ENCODE measurements at regions not wholly inside any gene's neighbourhood (a gene's known extent, or its start where the extent isn't known, plus 50 kb on each side); places are given as distances from the start of the nearest gene placed in this dataset.
"Not testable (repeated sequence)": the region's sequence is repeated elsewhere in the genome, so short reads cannot be mapped to it uniquely, and the experiment has no call there.

DNA sequence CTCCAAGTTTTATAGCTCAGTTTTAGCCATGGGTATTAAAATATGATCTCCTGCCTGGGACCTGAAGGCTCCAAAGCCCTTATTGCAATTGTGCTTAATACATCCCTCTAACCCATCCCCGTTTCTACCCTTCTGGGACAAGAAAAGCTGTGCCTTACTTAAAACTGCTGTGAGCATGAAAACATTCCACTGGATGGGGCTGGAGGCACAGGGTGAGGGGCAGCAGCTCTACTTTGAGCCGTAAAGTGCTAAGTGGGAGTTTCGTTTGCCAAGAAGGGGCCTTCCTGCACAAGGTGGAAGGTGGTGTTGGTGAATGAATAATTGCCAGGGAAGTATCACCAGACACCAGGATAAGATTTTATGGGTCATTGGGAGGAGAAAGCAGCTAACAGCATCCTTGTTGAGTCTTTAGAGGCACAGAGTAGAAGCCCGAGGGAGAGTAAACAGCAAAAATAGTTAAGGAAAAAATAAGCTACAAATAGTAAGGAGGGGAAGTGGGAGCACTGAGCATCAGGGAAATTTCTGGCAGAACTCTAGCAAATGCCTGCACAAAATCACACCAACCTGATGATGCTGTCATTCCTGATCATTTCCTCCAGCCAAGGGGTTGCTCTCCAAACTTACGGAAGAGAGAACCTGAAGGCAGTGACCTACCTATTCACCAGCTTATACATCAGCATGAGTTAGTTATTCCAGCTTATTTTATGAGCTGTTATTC is 218.4 kb downstream of the MREG start:
- DNase-seq (ENCODE audit: low spot score), result no peak

DNA sequence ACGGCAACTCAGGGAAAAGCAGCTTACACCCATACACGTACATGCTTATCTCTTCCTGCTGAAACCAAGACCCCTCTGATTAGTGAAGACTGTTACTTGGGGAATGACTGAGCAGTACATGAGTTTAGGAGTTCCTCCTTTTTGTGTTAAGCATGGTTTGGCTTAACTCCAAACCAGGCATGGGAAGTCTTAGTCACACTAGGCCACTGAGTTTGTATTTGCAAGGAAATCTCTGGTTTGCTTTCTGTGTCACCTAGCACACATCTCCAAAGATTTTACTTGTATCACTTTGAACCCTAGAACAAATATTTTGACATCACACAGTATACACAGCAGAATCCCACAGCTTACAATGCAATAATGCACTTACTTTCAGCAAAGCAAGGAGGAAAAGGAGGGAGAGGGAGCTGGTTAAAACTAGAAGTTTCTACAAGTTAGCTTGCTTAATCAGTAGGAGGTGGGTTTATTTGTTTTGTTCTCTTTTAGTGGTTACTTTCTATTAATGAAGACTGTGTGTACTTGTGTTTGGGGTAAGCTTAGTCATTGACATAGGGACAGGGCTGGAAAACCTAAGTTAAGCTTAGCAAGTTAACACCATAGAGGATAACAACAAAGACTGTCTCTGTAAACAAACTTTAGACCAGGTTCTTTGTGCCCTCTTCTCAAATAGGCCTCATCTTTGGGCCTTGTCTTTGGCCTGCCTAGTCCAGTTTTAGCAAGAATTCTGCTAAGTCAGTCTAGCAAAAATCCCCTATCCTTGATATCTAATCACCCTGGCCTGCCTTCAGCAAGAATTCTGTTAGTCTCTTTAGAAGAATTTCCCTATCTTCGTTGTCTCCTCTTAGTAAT is 219.4 kb downstream of the MREG start:
- DNase-seq (ENCODE audit: low spot score), result no peak

DNA sequence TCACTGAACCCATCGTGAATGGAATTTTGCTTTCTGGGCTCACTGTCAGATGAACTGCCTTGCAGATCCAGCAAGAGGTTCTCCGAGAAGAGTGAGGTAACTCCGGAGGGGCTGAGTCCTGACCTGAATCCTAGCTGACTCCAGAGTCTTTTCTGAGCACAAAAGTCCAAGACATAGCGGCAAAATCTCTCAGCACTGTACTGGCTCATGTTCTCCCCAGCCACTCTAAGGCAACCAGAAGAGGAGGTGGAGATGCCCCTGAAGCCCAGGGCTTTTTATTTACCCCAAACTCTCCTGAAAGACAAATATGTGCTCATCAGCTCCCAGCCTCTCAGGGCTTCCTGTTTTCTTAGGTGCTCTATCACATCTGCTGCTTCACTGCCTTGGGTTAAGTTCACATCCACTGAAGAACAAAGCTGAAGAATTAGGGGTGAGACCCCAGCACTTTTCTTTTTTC is 221.8 kb downstream of the MREG start:
- no peak for DNase-seq (ENCODE audit: low spot score)

DNA sequence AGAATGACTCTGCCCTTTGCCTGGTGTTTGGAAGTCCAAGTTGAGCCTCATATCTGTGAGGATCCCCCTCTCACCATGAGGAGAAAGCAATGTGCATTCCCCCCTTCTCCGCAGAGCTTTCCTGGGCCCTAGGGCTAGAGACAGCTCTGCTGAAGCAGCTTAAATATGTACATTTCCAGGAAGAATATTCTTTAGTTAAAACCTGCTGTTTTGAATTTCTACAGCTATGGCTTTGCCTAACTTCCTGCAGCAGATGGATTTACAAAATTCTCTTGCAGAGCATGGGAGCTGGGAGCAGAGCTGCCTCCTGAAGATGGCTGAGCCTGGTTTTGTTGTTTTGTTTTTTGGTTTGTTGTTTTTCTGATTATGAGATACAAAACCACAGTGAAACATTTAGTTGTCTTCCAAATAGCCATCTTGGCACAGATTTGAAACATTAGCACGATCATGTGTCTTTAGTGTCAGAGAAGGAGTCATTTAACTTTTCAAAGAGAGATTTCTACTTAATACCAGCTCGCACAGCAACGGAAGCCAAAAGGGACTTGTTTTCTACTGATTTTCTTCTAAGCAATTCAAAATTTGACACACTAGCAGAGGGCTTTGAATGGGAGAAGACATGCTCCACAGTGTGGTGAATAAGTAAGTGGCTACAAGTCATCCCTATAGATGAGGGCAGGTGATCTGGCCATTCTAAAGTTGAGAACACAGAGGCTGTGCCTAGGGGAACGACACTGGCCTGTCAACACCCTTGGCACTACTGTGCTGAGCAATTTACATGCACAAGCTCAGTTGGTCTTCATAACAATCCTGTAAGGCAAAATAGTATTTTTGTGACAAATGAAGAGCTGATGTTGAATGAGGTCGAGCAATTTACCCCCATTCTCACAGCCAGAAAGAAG is 222.6 kb downstream of the MREG start:
- DNase-seq (ENCODE audit: low spot score), result no peak

DNA sequence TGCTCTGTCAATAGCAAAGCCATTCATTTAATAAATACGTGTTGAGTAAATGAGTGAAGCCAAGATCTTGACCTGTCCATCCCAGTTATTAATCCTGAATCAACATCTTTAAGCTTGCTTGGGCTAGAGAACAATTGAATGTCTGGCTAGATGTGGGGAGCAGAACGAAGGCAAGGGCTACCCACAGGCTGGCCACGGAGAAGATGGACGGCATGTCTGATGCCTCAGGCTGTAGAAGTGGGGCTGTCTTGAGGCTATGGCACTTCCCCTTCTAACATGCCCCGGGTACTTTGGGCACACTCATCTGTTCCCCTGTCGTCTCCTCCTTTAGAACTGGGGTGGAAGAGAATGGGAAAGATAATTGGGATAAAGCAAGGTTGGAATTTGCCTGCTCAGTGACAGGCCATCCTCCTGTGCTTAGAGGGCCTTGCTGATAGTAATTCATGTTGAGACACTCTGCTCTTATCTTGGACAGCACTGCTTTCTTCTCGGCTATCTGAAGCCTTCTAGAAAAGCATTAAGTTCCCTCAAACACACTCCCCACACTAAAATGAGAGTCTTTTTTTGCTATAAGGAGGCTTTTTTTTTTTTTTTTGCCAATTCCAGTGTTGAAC is 225.7 kb downstream of the MREG start:
- DNase-seq (ENCODE audit: low spot score), result no peak

DNA sequence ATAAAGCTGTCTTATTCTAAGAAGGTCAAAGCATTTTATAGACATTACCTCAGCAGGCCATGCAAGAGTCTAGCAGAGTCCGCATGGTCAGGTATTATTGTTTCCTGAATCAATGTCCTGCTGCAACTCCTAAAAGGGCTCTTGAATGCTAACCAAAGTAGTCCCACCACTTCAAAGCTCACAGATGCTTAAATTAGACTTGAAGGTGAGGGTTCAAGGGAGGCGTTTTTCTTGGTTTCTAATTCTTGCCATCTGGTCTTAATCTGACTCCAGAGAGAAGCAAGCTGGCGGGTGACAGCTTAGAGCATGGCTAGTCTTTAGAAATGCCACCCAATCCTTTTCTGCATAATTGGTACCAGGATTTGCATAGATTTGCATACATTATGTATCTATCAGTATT is 226.3 kb downstream of the MREG start:
- no peak for DNase-seq (ENCODE audit: low spot score)

DNA sequence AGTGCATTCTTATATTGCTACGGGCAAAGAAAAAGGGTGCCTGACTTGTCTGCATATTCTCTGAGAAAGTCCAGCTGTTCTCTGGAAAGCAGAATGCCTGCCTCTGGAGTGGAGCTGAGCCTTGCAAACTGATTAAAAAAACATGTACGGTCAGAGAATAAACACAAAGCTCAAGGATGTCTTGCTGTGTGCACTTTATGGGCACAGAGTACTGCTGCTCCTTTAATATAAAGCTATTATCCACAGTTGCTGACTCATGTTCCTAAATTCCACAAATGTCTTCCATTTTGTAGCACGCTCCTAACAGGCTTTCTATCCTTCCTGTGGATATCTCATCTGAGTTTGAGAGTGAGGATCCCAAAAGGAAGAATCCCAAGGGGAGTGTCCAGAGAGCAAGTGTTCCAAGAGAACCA is 229.0 kb downstream of the MREG start:
- DNase-seq (ENCODE audit: low spot score), result no peak

DNA sequence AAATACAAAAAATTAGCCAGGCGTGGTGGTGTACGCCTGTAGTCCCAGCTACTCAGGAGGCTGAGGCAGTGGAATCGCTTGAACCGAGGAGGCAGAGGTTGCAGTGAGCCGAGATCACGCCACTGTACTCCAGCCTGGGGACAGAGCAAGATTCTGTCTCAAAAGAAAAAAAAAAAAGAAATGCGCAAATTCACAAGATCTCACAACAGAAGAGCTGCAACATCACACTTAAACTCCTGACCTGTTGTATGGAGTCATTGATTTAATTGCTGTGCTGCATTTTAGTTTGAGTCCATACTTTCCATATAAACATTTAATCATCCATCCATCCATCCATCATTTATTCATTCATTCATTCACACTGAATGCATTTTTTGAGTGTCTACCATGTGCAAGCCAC is 229.7 kb downstream of the MREG start:
- not testable (repeated sequence) for DNase-seq (ENCODE audit: low spot score)

DNA sequence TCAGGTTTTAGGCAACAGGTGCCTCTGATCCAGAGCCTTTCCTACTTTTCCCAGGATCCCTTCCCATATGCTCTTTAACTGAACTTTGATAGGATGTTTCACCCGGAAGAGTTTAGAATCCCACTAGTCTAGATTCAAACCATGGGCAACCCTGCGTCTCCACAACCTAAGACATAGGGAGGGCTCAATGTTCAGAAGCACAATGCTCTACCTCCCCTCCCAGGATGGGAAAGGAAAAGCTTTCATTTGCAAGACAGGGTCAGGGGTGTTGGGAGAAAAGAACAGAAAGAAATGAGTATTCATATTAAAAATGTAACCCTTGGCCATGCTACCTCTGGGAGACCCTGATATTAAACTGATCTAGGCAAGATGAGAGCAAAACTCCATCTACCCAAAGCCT is 230.4 kb downstream of the MREG start:
- no peak for DNase-seq (ENCODE audit: low spot score)

DNA sequence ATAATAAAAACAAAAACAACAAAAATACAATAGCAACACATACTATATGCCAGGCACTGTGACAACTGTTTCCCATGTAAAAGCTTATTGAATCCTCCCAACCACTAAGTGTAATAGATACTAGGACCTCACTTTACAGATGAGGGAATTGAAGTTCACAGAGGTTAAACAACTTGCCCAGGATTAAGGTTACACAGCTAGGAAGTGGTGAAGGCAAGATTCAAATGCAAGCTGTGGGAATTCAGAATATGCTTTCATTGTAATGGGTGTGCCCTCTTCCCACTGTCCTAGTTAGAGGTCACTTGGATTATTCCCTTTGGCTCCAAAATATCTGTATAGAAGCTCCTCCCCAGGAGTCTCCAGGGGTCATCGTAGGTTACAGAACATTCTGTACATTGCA is 231.1 kb downstream of the MREG start:
- no peak for DNase-seq (ENCODE audit: low spot score)

DNA sequence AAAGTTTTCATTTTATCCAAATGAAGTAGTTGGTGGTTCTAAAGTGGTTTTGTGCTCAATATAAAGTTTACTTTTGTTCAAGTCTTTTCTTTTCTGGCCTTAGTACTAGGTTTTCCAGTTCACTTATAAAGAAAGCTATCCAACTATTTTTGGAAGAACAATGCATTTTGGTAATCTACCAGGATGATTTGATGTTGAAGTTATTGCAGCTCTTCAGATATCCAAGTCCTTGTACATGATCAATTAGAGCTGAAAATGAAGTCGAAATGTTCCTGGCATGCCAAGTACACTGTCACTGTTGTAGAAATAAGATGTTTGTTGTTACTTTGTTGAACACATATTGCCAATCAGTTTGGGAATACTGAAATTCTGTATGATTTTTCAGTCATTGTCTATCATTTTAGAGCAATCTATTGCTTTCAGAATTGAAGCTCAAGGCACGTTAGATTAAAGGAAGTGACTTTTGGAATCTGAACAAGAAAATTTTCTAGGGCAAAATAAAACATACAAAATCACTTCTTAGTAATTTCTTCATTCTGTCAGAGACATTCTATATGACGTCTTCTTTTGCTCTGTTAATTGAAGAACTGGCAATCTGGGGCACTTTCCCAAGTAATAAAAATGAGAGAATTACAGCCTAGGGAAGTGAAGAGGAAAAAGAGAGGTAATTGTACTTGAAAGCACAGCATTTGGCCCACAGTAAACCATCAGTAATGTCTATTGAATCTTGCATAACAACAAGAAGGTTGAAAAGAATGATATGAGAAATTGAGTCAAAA is 232.3 kb downstream of the MREG start:
- DNase-seq (ENCODE audit: low spot score), result no peak

DNA sequence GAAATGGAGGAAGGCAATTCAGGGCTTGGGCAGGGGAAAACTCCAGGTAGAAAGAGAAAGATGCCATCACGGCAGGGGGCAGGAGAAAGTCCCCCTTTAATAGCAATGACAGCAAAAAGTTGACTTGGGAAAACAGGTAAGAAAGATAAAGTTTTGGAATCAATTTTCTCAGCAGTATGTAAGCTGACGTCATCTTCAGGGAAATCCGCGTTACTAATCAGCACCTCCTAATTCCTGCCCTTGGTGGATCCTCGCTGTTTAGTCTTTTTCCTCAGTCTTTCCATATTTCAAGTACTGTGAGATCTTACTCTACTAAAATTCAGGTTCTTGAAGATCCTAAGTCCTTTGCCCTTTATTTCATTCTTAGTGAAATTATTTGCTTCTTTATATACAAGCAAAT is 233.0 kb downstream of the MREG start:
- DNase-seq (ENCODE audit: low spot score), result no peak

DNA sequence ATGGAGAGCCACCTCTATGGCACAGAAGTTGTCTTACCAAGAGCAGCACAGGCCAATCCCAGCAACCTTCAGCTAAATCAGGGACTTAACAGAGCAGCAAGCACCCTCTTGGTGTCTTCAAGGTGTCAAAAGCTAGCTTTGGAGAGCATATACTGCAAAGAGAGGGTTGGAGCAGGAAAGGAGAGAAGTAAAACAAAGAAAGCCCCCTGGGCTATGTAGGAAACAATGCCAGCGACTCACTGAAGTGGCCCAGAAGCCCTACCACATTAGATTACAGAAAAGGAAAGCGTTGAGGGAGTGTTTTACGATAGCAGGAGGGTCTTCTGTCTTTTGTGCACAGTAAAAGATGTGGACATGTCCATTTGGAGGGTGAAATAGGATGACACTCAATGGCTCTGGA is 233.4 kb downstream of the MREG start:
- no peak for DNase-seq (ENCODE audit: low spot score)

DNA sequence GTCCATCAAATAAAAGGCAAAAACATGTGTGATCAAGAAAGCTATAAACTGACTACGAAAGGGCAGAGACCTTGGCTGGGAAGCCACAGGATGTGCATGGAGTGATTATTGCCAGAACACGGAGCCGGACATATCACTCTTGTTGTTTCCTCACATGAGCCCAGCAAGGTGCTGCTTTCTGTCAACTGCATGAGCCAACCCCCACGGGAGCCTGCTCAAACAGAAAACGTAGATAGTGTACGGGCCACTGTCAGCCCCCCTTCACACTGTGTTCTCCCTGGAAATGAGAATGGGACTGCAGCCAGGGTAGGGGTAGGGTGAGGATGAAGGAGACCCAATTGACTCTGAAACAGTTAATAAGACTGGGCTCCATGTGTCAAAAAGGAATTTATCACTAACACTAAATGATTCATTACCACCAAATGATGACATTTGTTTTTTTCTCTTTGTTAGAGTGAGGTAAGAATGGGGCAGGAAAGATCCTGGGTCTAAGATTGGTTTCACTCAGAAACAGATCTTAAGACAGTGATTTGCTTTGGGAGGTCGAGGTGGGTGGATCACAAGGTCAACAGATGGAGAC is 235.8 kb downstream of the MREG start:
- no peak for DNase-seq (ENCODE audit: low spot score)

DNA sequence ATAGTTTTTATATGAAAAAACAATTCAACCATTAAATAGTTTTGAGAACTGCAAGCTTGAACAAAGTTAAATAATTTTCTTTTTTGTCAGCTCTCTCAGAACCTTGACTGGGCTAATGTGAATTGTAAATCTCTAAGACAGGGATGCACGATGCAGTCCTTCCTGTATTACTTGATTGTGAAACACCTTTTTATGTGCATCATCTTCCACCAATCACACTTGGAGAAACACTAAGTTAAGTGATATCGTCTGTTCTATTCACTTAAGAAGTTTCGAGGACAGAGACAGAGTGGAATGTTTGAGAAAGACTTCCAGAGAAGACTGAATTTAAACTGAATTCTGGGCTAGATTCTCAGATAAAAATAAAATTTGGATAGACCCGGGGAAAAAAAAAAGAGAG is 238.2 kb downstream of the MREG start:
- DNase-seq (ENCODE audit: low spot score), result no peak

DNA sequence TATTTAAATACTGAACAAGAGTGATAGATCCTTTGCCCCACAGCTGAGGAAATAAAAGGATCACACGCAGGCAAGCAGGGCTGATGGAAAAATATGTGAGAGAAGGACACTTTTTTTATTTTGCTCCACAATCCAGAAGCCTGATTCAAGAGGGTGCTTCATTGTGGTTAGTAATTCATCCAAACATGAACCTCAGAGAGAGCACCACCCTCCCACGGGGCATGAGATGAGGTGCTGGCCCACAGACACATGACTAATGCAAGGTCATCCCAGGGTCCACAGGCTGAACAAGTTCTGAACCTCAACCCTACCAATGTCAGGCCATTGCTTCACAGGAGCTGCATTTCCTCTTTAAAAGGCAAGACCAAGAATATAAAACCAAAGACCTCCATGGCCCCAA is 239.6 kb downstream of the MREG start:
- no peak for DNase-seq (ENCODE audit: low spot score)

DNA sequence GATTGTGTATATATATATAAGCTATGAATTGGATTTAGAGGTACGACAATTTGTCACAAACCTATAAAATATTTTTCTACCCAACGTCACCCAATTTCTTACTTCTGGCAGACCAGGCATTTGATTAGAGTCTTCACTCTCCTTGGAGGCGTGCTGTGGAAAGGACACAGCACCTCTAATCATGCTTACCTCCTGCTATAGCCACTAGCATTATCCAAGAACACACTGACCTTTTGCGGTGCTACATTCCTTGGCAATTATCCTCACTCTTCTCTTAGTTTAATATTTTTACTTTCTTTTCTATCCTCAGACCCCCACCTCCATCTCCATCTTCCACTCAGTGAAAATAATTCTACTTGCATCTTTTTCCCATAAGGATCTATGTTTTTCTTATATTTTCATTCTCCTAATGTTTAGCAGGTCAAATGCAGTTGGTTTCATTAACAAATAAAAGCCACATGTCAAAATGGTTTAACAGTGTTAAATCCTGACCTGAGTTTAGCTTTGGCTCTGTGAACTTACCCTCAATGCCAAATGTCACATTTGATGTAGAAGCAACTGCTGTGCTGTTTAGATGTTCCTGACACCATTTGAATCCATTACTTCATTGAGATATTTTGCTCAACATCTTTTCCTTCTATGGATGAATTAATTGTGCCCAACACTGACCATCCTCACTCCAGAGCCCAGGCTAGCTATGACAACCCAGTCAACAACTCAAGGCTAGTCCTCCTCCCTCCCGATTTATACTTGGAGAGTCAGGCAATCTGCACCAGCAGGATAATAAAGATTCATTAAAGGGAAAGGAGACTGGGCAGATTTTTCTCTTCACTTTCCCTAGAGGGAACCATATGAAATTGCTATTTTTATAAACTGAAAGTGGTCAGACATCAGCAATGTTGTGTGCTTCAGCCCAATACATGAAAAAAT is 240.5 kb downstream of the MREG start:
- DNase-seq (ENCODE audit: low spot score), result no peak

DNA sequence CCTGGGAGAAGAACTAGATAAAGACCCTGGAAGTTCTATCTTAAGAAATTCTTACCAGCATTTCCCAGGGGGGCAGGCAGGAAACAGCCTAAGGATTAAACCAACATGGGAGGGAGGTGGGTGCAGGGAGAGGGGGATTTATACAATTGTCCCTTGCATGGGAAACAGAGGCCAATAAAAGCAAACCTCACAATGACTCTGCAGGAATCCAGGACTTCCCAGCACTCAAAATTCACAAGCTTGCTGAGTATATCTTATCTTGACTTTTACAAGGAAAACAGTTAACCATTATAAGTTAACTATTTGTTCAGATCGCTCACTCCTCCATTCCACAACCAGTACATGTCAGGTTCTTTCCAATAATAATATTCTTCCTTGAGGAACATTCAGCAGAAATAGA is 241.3 kb downstream of the MREG start:
- DNase-seq (ENCODE audit: low spot score), result no peak

DNA sequence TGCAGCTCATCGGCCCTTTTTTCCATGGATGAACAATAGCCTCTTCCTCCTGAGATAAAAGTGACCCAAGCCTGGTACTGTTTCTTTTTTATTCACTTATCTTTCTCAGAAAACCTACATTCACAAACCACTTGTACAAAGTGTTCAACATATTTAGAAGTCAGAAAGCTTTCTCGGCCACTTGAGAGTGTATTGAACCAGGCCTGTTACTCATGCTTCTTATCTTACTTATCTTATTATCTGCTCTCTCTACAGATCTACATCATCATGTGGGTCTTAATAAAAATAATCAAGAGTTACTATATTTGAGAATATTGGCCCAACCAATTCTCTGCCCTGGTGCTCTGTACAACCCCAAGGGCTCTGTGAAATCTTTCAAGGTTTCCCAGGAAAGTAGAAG is 242.1 kb downstream of the MREG start:
- DNase-seq (ENCODE audit: low spot score), result no peak

DNA sequence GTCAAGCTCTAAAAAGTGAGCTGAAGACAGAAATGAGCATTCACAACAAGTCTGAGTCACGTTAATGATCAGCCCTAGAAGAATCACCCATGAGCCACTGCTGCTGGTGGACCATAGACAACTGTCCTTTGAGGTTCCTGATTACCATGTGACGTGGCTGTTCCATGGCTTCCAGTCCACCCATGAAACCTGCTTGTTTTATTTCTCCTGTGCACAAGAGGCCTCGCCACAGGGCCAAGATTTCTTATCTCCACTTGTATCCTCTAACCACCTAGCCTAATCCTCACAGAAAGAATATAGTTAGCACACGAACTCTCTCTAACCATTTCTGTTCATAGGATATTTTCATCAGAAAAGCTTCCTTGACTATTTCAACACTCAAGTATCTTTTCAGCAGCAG is 242.7 kb downstream of the MREG start:
- DNase-seq (ENCODE audit: low spot score), result no peak
